Heart left ventricle (tissue), 16 donors: ENCODE measurements at regions not wholly inside any gene's neighbourhood (a gene's known extent, or its start where the extent isn't known, plus 50 kb on each side); places are given as distances from the start of the nearest gene placed in this dataset.

Experiments
- ATAC-seq, 4 donors: fragments of 200-7000 bp; cut with Tn5 transposase; one replicate each; pipeline ENCODE4 v1.9.1; 2020 to 2022; ENCODE audit warnings: moderate library complexity in 4 of 4, mild to moderate bottlenecking in 3 of 4, moderate number of reproducible peaks in 1 of 4
- DNase-seq, 5 donors: peaks; one replicate each; pipeline ENCODE4 v3.0.0-alpha.2; 2020
- H3K27ac ChIP-seq, 12 donors: fragments of 200-600 bp; sonication (generic) in 4 of 12; one replicate each; pipeline versions ENCODE4 v1.5.0 to v1.8.0; 2016 to 2022; ENCODE audit warnings: mild to moderate bottlenecking in 2 of 12
- H3K27me3 ChIP-seq, 9 donors: fragments of 200-600 bp; sonication (generic) in 2 of 9; one replicate each; pipeline versions ENCODE4 v1.5.1 to v1.8.0; 2016 to 2022; ENCODE audit warnings: mild to moderate bottlenecking in 3 of 9
- H3K36me3 ChIP-seq, 9 donors: fragments of 200-600 bp; sonication (generic) in 2 of 9; one replicate each; pipeline versions ENCODE4 v1.5.0 to v1.8.0; 2018 to 2022; ENCODE audit warnings: mild to moderate bottlenecking in 2 of 9
- H3K4me1 ChIP-seq, 12 donors: fragments of 200-600 bp; sonication (generic) in 4 of 12; one replicate each; pipeline versions ENCODE4 v1.5.0 to v1.8.0; 2016 to 2022; ENCODE audit warnings: mild to moderate bottlenecking in 3 of 12
- H3K4me3 ChIP-seq, 12 donors: fragments of 200-600 bp; sonication (generic) in 4 of 12; one replicate each; pipeline versions ENCODE4 v1.5.0 to v1.8.0; 2017 to 2022; ENCODE audit warnings: mild to moderate bottlenecking in 9 of 12, moderate library complexity in 4 of 12
- H3K9me3 ChIP-seq, 12 donors: fragments of 200-600 bp; sonication (generic) in 4 of 12; one replicate each; pipeline versions ENCODE4 v1.5.0 to v1.8.0; 2016 to 2022; ENCODE audit warnings: mild to moderate bottlenecking in 1 of 12
- POLR2A ChIP-seq, 2 donors: fragments of 450-650 bp; IDR thresholded peaks; one replicate each; pipeline ENCODE4 v1.6.1; 2017; ENCODE audit warnings: antibody characterized with exemption in 2 of 2, mild to moderate bottlenecking in 2 of 2, moderate library complexity in 2 of 2
- WGBS, 4 donors: extraction: QIAGEN DNeasy Blood & Tissue Kit in 2 of 4; methylation state at CpG; one replicate each; pipeline versions ENCODE4 v1.1.5 to v1.1.7; 2013 to 2018; 5-methylcytosine and 5-hydroxymethylcytosine counted together
- intact Hi-C, 10 donors: fragments of 100-400 bp; cut with DNase I; formaldehyde crosslinking; loops; one replicate each; pipeline versions ENCODE4 v1.11.1 to v1.14.2; 2022
- TF ChIP-seq, protein P1 (sequence below), 12 donors: fragments of 200-600 bp; sonication (generic) in 4 of 12; IDR thresholded peaks; one replicate each; pipeline versions ENCODE4 v1.5.0 to v1.8.0; 2018 to 2022; ENCODE audit warnings: antibody characterized with exemption in 12 of 12, mild to moderate bottlenecking in 5 of 12
- donor health status: ischemic (EF 13 %, LVEDD 7.1; RV severe dilation, severe dysfunction).
- donor health status: healthy with polysubstance abuse.
- donor health status: DM: no; HTN: yes; CAD: no.
- donor health status: DM: no; HTN: no; CAD: no.
- donor health status: ischemic (EF 25% LVEDD 6.9; RV normal size, moderate dysfunction).
- donor health status: ischemic (EF 25% LVEDD 5.7; RV mildly dilated, moderate dysfunction).
- donor health status: healthy.
- donor health status: DM: yes; HTN: yes; CAD: no.
- donor health status: ischemic (EF 35%, LVEDD 5.7; RV mildly dilated, moderate dysfunction).
- donor health status: nonischemic (EF 11% LVEDD 7.7; RV severe dilation, severe dysfunction).
- donor health status: DM: yes; HTN: yes; CAD: no.
- donor health status: PGD.
- donor health status: ischemic (EF 29% LVEDD 5.4; RV normal size, mild dysfunction).
- donor health status: nonischemic (EF 23%, LVEDD 6.1; RV moderate dilation, normal function).

DNA sequence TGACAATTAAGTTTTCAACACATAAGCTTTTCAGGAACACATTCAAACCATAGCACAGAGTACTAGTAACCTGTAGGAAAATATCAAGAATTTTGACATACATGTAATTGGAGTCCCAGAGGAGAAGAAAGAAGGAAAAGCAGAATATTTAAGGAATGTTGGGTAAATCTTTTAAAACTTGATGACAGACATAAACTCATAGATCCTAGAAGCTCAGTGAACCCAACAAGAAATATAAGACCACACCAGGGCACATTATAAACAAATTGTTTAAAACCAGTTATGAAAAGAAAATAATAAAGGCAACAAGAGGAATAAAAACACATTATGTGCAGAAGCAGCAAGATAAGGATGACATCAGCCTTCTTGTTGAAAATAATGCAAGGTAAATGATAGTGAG, 151.5 kb upstream of the ATXN1 start:
- TF ChIP-seq, protein P1, sequence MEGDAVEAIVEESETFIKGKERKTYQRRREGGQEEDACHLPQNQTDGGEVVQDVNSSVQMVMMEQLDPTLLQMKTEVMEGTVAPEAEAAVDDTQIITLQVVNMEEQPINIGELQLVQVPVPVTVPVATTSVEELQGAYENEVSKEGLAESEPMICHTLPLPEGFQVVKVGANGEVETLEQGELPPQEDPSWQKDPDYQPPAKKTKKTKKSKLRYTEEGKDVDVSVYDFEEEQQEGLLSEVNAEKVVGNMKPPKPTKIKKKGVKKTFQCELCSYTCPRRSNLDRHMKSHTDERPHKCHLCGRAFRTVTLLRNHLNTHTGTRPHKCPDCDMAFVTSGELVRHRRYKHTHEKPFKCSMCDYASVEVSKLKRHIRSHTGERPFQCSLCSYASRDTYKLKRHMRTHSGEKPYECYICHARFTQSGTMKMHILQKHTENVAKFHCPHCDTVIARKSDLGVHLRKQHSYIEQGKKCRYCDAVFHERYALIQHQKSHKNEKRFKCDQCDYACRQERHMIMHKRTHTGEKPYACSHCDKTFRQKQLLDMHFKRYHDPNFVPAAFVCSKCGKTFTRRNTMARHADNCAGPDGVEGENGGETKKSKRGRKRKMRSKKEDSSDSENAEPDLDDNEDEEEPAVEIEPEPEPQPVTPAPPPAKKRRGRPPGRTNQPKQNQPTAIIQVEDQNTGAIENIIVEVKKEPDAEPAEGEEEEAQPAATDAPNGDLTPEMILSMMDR (IDR thresholded peaks at IDR 0.05), result no peak
- TF ChIP-seq POLR2A (IDR thresholded peaks at IDR 0.05), result no peak
- no peaks in the 10 kb centered on the region for H3K27me3 ChIP-seq
- H3K36me3 ChIP-seq, result no peaks in the 10 kb centered on the region
- H3K27ac ChIP-seq, result no peak overlapping the region
- intact Hi-C loops, result no loop called here
- H3K9me3 ChIP-seq, result peaks cover 0 to 32% (median 12%) of the 10 kb centered on the region in 12 donors
- H3K4me1 ChIP-seq, result no peaks in the 10 kb centered on the region
- ATAC-seq, result no peak
- H3K4me3 ChIP-seq, result no peak overlapping the region
- no peak for DNase-seq

DNA sequence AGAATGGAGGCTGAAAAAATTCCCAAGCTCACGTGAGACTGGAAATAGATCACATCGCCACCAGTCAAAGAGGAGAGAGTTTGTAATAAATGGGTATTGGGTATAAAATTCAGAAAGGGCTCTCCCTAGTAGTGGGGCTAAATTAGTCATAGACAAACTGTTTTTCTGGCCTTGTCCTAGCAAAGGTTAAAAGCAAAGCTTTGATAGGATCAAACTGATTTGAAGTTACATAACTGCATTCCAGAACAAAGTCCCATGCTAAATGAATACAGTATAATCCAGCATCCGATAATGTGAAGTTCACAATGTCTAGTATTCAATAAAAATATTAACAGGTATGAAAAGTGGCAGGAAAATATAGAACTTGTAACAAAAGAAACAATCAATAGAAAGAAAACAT, 149.8 kb upstream of the ATXN1 start:
- no peak overlapping the region for H3K4me3 ChIP-seq
- DNase-seq (no peak), ATAC-seq (no peak)
- H3K4me1 ChIP-seq, result no peaks in the 10 kb centered on the region
- 86 to 93% (median 89%) methylated on average over 3 of the region's 3 CpGs for WGBS, 4 donors
- intact Hi-C loops, result no loop called here
- H3K9me3 ChIP-seq, result peaks cover 0 to 32% (median 12%) of the 10 kb centered on the region in 12 donors
- no peak overlapping the region for H3K27ac ChIP-seq
- TF ChIP-seq, protein P1 (IDR thresholded peaks at IDR 0.05), result no peak
- TF ChIP-seq POLR2A (IDR thresholded peaks at IDR 0.05), result no peak
- no peaks in the 10 kb centered on the region for H3K27me3 ChIP-seq
- H3K36me3 ChIP-seq, result no peaks in the 10 kb centered on the region

DNA sequence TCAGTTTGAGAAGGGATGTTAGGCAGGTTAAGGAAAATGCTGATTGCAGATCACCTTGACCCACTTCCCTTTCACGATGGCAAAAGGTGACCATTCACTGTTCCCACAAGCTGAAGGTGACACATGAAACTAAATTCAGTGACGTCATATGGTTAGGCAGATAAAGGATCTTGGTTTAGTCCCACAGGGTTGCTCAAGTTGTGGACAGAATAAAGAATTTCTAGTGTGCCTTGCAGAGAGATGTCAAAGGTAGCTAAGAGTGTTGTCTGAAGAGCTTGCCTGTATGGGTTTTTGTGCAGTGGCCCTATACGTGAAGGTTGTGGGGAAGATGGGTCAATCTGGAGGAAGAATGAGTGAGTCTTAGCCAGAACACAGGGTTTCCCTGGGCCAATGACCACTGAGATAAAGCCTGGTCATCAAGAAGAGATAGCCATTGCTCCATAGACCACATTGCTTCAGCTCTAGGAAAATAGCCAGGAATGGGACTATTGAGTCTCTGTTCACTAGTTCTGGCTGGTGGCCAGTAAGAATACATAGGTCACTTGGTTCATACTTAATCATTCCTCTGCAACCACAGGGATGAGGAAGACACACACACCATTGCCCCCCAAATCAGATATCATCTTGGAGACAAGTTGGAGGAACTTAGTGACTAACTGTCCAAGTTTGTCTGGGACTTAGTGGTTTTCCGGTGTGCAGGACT, 148.5 kb upstream of the ATXN1 start:
- no peaks in the 10 kb centered on the region for H3K27me3 ChIP-seq
- ATAC-seq (no peak), DNase-seq (no peak)
- 78 to 88% (median 83%) methylated on average over 4 of the region's 4 CpGs for WGBS, 4 donors
- H3K4me3 ChIP-seq, result no peak overlapping the region
- TF ChIP-seq, protein P1 (IDR thresholded peaks at IDR 0.05), result no peak
- TF ChIP-seq POLR2A (IDR thresholded peaks at IDR 0.05), result no peak
- intact Hi-C loops, result no loop called here
- no peak overlapping the region for H3K27ac ChIP-seq
- H3K36me3 ChIP-seq, result no peaks in the 10 kb centered on the region
- no peaks in the 10 kb centered on the region for H3K4me1 ChIP-seq
- H3K9me3 ChIP-seq, result peaks cover 0 to 32% (median 12%) of the 10 kb centered on the region in 12 donors

DNA sequence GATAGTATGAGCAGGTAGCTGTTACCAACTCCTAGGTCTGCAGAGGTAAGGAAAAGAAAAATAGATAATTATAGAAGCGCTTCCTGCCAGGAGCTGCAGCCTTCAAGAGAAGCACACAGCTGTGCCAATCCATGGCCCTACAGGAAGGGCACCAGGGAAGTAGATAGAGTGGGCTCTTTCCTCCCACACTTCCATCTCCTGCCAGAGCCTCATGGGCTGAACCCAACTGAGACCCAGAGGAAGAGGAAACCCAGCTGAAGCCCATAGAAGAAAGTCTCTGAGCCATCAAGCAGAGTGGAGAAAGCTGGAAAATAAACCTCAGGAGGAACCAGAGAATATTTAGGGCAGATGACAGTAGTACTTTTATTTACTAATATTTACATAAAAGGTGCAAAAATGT, 146.7 kb upstream of the ATXN1 start:
- H3K4me1 ChIP-seq, result peaks cover 0 to 10% (median 0%) of the 10 kb centered on the region in 12 donors
- no peak overlapping the region for H3K4me3 ChIP-seq
- no peaks in the 10 kb centered on the region for H3K27me3 ChIP-seq
- no peak overlapping the region for H3K27ac ChIP-seq
- DNase-seq (no peak), ATAC-seq (no peak)
- peaks cover 0 to 16% (median 2%) of the 10 kb centered on the region in 12 donors for H3K9me3 ChIP-seq
- intact Hi-C loops, result no loop called here
- 85 to 98% (median 91%) methylated on average over 1 of the region's 1 CpG for WGBS, 4 donors
- no peaks in the 10 kb centered on the region for H3K36me3 ChIP-seq
- TF ChIP-seq, protein P1 (IDR thresholded peaks at IDR 0.05), result no peak
- TF ChIP-seq POLR2A (IDR thresholded peaks at IDR 0.05), result no peak
